LNCAP (cell line): ENCODE measurements at regions not wholly inside any gene's neighbourhood (a gene's known extent, or its start where the extent isn't known, plus 50 kb on each side); places are given as distances from the start of the nearest gene placed in this dataset.

Source experiments
- CTCF ChIP-seq: fragments of 450-650 bp; IDR thresholded peaks from 2 replicates; pipeline ENCODE4 v1.5.1; 2017; ENCODE audit warnings: mild to moderate bottlenecking

- TF ChIP-seq CTCF, result no peak
These were observed 274.7 kb downstream of the NXPE2 start for GRCh38 chr11:114953039-114953438.

- no peak for TF ChIP-seq CTCF
These were observed 277.6 kb downstream of the NXPE2 start for GRCh38 chr11:114955923-114956322.

GRCh38 chr11:114956566-114956965 is 278.2 kb downstream of the NXPE2 start:
- no peak for TF ChIP-seq CTCF

GRCh38 chr11:114959953-114960505 is 281.7 kb downstream of the NXPE2 start:
- no peak for TF ChIP-seq CTCF

GRCh38 chr11:114964676-114965214 is 286.4 kb downstream of the NXPE2 start:
- no peak for TF ChIP-seq CTCF

GRCh38 chr11:114970927-114971645 is 292.8 kb downstream of the NXPE2 start:
- TF ChIP-seq CTCF, result no peak

- TF ChIP-seq CTCF, result no peak
These were observed 293.8 kb downstream of the NXPE2 start for GRCh38 chr11:114972105-114972504.
